KMS-11 (cell line): ENCODE measurements at regions not wholly inside any gene's neighbourhood (a gene's known extent, or its start where the extent isn't known, plus 50 kb on each side); places are given as distances from the start of the nearest gene placed in this dataset.

Experiments
- H2AFZ ChIP-seq: fragments of 200-600 bp; sonication (generic); 2 replicates; pipeline ENCODE4 v1.6.1; 2016; ENCODE audit warnings: antibody characterized with exemption, mixed run types, low read depth
- H3K27ac ChIP-seq: fragments of 200-600 bp; sonication (generic); 2 replicates; pipeline ENCODE4 v1.6.1; 2016; ENCODE audit warnings: mild to moderate bottlenecking, mixed run types
- H3K27me3 ChIP-seq: fragments of 200-600 bp; sonication (generic); 2 replicates; pipeline ENCODE4 v1.6.1; 2017; ENCODE audit warnings: mild to moderate bottlenecking, low read depth, mixed run types, moderate library complexity; ENCODE audit not compliant: insufficient read depth
- H3K36me3 ChIP-seq: fragments of 200-600 bp; sonication (generic); 2 replicates; pipeline ENCODE4 v1.6.1; 2017; ENCODE audit warnings: mild to moderate bottlenecking, mixed run types; ENCODE audit not compliant: insufficient read depth
- H3K4me1 ChIP-seq: fragments of 200-600 bp; sonication (generic); 2 replicates; pipeline ENCODE4 v1.6.1; 2016; ENCODE audit warnings: mild to moderate bottlenecking, low read depth, mixed run types; ENCODE audit not compliant: poor library complexity, severe bottlenecking
- H3K4me2 ChIP-seq: fragments of 200-600 bp; sonication (generic); 2 replicates; pipeline ENCODE4 v1.7.0; 2016; ENCODE audit warnings: mild to moderate bottlenecking, mixed run types
- H3K4me3 ChIP-seq: fragments of 200-600 bp; sonication (generic); IDR thresholded peaks from 2 replicates; pipeline ENCODE4 v1.6.1; 2017; ENCODE audit warnings: low read depth, low read length, mixed read lengths; ENCODE audit not compliant: insufficient read depth
- H3K79me2 ChIP-seq: fragments of 200-600 bp; sonication (generic); 2 replicates; pipeline ENCODE4 v1.6.1; 2016; ENCODE audit warnings: low read depth, mixed run types; ENCODE audit not compliant: insufficient read depth
- H3K9ac ChIP-seq: fragments of 200-600 bp; sonication (generic); 2 replicates; pipeline ENCODE4 v1.6.1; 2016; ENCODE audit warnings: mild to moderate bottlenecking, mixed run types
- H4K20me1 ChIP-seq: fragments of 200-600 bp; sonication (generic); 2 replicates; pipeline ENCODE4 v1.6.1; 2016; ENCODE audit warnings: mild to moderate bottlenecking, mixed run types; ENCODE audit not compliant: insufficient read depth
- CTCF ChIP-seq: fragments of 200-600 bp; sonication (generic); conservative IDR thresholded peaks from 2 replicates; pipeline ENCODE4 v1.6.1; 2017; ENCODE audit warnings: low read depth, mild to moderate bottlenecking, antibody characterized with exemption, low read length, moderate library complexity, mixed read lengths

- no peak overlapping the region for H3K9ac ChIP-seq
- no peak overlapping the region for H3K4me3 ChIP-seq
- no peaks in the 10 kb centered on the region for H4K20me1 ChIP-seq
- no peak overlapping the region for H3K27ac ChIP-seq
- TF ChIP-seq CTCF, result no peak
- H3K4me1 ChIP-seq, result no peaks in the 10 kb centered on the region
- no peak overlapping the region for H3K4me2 ChIP-seq
- H2AFZ ChIP-seq, result no peak overlapping the region
- H3K79me2 ChIP-seq, result no peaks in the 10 kb centered on the region
- H3K27me3 ChIP-seq, result no peaks in the 10 kb centered on the region
- no peaks in the 10 kb centered on the region for H3K36me3 ChIP-seq
These were observed 874.8 kb downstream of the AMY1C start for GRCh38 chr1:104624538-104624937.

- Histone ChIP-seq H4K20me1 (no peaks in the 10 kb centered on the region), H3K9ac (no peak overlapping the region), H3K79me2 (no peaks in the 10 kb centered on the region), H3K27me3 (no peaks in the 10 kb centered on the region), H3K27ac (no peak overlapping the region), H3K36me3 (no peaks in the 10 kb centered on the region), H3K4me3 (no peak overlapping the region), H3K4me1 (no peaks in the 10 kb centered on the region), H3K4me2 (no peak overlapping the region), H2AFZ (no peak overlapping the region)
- no peak for TF ChIP-seq CTCF
These were observed 879.9 kb downstream of the AMY1C start for GRCh38 chr1:104629589-104629988.

GRCh38 chr1:104630567-104631149 is 881.0 kb downstream of the AMY1C start:
- Histone ChIP-seq H3K27me3 (no peaks in the 10 kb centered on the region), H3K36me3 (no peaks in the 10 kb centered on the region), H3K79me2 (no peaks in the 10 kb centered on the region), H3K4me1 (no peaks in the 10 kb centered on the region), H3K4me3 (no peak overlapping the region), H2AFZ (no peak overlapping the region), H3K4me2 (no peak overlapping the region), H4K20me1 (no peaks in the 10 kb centered on the region), H3K9ac (no peak overlapping the region), H3K27ac (no peak overlapping the region)
- TF ChIP-seq CTCF, result no peak

- no peaks in the 10 kb centered on the region for H3K36me3 ChIP-seq
- H3K79me2 ChIP-seq, result no peaks in the 10 kb centered on the region
- H4K20me1 ChIP-seq, result no peaks in the 10 kb centered on the region
- no peaks in the 10 kb centered on the region for H3K4me1 ChIP-seq
- no peak overlapping the region for H3K4me2 ChIP-seq
- H3K4me3 ChIP-seq, result no peak overlapping the region
- H2AFZ ChIP-seq, result no peak overlapping the region
- no peaks in the 10 kb centered on the region for H3K27me3 ChIP-seq
- no peak for TF ChIP-seq CTCF
- no peak overlapping the region for H3K27ac ChIP-seq
- no peak overlapping the region for H3K9ac ChIP-seq
These were observed 886.9 kb downstream of the AMY1C start for GRCh38 chr1:104636581-104636980.
